Stimulated activated CD4-positive, alpha-beta T cell treated with anti-CD3 and anti-CD28 coated beads, Interleukin-2, amount 100 ng/mL, for 48 hours (primary cell): ENCODE measurements at regions not wholly inside any gene's neighbourhood (a gene's known extent, or its start where the extent isn't known, plus 50 kb on each side); places are given as distances from the start of the nearest gene placed in this dataset.

ENCODE experiments used
- DNase-seq, 2 donors: peaks; one replicate each; pipeline ENCODE4 v3.0.0-alpha.2; 2020

DNA sequence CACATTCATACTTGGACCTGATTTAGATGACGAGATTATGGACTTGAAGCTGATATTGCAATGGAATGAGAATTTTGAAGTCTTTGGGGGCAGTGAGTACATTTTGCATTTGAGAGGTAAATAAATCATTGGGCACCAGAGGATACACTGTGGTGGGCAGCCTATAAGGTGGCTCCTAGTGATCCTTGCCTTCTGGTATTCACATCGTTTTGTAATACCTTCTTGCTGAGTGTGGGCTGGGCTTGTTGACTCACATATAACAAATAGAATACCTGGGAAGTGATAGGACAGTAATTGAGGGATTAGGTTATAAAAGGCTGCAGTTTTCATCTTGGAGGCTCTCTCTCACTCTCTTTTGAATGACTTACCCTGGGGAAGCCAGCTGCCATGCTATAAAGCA is 605.5 kb upstream of the KCNMB2 start:
- DNase-seq: no peak

DNA sequence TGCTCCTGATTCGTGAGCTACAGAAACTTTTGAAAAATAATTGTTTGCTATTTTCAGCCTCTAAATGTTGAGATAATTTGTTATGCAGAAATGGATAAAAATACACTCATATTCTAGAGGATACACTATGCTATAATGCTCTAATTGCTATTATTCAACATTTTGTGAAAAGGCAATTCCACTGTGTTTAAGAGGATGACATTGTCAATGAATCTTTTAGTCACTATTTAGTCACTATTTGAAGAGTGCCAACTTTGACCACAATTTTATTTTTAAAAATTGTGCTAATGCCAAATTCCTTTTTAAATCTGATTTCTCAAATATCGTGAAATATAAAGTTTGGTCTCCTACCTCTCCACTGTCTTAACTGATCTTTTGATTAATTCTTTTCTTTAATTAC is 604.9 kb upstream of the KCNMB2 start:
- no peak for DNase-seq

DNA sequence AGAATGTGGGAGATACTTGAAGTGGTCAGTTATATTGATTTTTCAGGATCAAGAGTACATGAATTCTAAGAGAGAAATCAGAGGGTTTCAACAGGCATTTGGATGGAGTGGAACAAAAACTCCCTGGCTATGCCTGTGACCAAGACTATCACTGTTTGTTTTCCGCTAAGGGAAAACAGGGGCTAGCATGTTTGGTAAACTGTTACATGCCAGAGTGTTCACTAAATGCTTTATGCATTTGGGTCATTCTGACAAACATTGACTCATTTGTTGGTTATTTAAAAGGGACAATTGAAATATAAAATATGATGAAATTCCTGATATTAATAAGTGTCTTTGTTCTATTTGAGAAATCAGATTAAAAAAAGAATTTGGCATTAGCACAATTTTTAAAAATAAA is 603.9 kb upstream of the KCNMB2 start:
- DNase-seq: no peak

DNA sequence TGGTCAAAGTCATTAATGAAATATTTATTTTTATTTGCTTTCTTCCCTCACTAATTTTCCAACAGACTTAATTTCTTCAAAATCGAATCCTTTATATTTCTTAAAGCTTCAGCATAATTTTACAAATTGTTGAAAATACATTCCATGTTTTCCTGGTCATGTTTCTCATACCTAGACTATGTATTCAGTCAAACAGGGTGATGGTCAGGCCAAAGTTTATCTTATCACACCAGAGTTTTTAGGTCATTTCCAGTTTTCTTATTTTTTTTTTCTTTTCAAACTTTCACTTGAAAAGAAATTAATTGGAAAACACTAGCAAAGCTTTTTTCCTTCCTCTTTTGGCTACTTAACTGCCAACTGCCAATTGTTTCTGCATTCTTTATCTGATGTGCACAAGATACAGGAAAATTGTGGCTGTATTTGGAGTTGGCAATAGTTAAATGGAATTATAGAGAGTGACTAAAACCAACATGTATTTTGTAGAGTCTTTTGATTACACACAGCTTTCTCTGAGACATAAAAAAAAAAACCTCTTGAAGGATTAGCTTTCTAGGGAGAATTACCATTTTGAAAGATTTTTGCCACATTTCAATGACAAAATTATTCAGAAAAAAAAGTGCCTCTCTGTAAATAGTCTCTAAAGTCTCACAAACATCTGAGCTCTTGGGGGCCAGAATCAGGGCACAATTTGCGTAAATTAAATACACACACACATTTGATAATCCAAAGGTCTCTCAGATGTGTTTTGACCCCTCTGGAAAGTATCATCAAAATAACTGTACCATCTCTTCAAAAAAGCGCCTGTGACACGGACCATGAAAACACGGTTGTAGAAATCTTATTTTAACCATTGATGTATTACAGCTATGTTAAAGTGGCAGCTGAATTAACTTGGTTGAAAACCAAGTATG is 603.2 kb upstream of the KCNMB2 start:
- DNase-seq: no peak

DNA sequence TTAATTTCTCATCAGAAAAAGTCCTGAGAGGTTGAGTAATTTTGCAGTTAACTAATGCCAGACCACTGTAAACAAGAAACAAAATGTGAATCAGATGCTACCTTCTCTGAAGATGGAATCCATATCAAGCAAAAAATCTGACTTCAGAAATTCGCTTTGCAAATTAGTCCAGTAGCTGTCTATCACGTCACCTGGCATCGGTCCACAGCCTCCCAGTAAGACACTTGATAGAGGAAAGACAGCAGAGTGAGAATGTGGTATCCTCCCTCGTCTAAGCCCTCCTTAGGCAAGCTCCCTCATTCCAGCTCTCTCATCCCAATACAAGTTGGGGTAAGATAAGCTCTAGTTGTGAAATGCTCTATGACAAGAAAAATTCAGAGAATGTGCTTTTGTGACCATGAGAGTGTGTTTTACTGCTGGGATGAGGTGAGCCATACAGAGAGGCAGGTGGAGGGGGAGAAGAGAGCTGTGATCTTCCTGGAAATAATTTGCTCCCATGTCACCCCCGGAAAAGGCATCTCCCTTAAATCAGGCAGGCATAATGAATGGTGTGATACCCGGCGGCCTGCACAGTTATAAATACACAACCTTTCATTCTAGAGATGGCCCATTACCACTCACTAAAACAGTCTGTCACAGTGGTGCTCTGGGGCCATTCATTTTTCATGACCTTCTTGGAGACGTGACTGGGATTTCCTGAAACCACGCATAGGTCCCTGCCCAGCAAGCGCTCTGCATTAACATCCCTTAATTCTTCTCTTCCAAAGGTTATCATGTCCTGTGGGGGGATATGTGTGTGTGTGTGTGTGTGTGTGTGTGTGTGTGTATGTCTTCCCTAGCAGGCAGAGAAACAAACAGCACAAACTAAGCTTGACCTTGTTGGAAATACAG is 602.0 kb upstream of the KCNMB2 start:
- no peak for DNase-seq

DNA sequence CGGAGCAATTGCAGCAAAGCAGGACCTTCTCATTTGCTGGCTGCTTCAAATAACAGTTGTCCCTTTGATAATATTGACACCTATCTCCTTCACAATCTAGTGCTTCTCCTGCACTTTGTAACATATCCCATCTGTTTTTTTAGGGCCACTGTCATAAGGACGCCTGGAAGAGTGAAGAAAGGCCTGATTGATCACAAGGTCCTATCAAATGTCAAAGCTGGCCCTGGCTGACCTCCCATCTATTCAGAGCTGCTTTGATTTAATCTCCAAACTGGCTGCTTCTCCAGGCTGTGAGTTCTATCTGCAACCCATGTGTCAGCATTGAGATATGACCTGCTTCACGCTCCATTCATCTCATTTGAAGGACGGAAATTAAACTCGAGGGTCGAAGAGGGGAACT is 601.2 kb upstream of the KCNMB2 start:
- DNase-seq: no peak

DNA sequence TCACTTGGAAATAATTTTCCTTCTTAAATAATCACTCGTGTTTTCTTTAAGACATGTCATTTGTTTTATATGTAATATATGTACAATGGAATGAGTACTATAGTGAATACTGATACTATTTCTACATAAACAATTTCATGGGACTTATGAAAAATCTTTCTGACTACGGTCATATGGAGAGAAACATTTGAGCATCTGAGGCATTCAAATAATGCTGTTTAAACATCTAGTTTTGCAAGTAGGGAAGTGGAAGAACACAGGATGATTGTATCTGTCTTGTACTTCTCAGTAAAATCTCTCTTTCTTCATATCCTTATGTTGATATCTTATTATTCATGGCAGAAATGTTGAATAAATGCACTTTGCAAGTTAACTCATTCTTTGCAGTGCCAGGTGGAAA is 599.5 kb upstream of the KCNMB2 start:
- DNase-seq: no peak

DNA sequence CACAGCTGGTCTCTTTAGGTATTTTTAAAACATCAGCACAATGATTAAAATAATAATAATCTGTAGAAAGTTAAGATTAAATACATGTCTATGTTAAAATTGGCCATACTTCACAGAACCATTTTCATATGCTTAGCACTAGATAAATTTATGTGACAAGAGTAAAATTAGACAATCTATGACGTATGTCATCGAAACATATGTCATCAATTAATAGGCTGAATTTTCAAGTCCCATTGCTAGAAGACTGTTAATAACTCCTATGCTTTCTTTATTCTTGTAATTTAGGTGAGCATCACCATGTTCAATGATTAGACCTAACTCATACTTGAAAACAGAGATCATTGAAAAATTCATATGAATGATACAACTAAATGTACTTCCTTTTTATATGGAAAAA is 593.3 kb upstream of the KCNMB2 start:
- DNase-seq: no peak

DNA sequence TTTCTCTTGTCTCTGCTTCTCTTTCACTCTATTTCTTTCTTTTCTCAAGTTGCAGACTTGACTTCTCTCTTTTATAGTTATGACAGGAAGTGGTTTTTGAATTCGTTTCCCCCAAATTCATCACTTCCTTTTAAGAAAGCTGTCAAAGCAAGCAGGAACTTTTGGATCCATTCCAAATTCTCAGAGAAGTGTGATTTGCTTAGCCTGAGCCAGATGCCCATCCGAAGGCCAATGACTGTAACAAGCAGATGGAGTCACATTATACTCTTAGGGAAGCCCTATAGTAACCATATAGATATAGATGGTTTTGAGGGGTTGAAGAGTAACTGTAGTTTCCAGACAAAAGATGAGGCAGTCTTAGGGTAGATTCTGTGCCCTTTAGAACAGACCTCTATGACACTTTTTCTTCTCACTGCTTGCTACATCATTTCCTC is 592.0 kb upstream of the KCNMB2 start:
- no peak for DNase-seq

DNA sequence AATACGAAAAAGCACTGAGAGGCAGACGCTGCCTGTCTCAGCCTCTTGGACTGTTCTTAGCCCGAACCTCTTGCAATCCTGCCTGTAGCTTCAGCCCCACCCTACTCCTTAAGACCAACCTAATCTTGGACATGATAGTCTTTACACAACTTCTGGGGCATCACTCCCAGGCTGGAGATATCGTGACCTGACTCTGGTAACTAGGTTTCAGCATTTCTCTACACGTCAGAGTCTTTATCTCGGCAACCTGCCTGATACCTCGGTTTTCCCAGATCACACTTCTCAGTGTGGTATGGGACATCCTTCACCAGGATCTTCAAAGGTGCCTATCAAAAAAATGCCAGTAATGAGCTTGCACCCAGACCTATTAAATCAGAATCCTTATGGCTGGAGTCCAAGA is 590.2 kb upstream of the KCNMB2 start:
- no peak for DNase-seq

DNA sequence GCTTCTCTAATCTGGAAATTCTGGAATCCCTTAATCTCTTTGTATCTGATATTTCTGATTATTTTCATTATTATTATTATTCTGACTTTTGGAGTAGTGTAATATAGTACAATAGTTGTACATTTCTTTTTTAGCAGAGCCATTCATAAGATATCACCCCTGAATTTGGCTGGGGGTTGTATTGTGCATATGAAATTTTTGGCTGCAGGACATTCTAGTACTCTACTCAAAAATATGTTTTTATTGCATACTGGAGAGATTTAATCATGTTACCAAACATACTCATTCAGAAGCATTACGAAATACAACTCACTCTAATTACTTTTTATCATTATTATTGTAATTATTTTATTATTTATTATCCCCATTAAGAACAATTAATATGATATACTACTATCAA is 589.7 kb upstream of the KCNMB2 start:
- no peak for DNase-seq

DNA sequence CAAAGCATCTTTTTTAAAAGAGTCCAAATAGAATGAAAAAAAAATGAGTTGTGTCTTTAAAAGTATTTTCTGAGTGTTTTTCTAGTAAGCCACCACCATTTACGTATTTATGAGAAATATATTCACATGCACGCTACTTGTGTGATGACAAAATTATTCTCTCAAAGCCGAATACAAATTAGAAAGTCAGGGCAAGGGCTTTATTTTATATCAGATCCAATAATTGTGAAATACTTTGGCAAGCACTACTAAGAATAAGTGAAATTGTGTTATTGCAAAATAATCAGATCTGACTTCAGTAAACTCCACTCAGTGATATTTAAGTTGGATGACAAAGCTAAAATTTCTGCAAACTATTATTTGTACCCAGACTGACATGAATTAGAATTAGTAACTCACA is 589.3 kb upstream of the KCNMB2 start:
- no peak for DNase-seq

DNA sequence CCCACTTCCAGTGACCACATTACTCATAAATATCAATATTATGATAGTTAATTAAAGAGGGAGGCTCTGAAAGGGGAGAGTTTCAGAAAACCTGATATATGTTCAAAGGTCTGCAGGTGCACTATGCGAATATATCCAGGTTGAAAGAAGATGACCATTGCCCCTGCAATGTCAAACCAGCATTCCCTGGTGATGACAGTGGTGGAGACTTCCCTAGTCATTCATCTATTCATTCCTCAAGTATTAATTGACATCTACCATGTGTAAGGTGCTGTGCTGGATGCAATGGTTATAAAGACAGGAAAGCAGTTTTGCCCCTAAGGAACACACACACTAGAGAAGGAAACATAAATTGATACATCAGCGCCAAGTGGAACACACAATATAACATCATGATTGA is 588.3 kb upstream of the KCNMB2 start:
- no peak for DNase-seq

DNA sequence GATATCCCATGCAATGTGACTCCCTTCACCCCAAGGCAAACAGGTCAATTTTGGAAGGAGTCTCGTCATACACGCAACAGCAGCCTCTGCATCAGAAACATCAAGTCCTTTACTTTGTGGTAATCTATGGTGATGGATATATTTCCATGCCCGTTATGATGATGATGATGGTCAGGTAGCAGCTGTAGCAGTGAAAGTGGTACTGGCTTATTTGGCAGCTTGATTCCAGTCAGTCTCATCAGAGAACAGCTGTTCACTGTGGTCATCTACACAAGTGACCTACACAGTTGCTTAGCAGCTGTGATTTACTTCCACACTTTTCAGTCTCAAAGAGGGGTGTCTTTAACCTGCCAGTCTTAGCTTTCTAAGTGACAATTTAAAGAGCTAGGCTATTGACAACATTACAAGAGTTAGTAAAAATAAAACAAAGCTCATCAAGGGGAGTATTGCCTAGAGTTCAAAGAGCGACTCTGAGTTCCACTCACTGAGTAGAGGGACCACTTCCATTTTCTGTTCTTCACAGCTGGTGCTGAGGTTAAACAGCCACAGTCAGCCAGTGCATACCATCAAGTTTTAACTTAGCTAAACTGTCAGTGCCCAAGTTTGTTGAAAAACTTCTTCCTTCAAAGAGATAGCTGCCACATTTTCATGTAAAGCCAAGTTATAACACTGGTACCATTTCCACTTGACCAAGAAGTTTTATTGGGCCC is 587.4 kb upstream of the KCNMB2 start:
- DNase-seq: no peak

DNA sequence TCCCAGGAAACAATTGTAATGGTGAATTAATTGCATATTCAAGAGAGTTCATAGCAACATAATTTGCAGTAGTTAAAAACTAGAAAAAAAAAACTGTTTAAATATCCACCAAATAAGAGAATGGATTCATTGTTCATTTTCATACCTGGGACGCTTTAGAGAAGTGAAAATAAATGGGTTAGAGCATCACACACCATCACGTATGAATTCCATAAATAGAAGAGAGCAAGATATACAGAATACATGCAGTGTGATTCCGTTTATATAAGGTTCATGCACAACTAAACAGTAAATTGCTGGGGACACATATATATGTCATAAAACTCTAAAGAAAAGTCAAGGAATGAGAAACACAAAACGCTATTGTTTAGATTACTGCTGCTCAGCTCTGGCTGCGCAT is 577.0 kb upstream of the KCNMB2 start:
- DNase-seq: no peak

DNA sequence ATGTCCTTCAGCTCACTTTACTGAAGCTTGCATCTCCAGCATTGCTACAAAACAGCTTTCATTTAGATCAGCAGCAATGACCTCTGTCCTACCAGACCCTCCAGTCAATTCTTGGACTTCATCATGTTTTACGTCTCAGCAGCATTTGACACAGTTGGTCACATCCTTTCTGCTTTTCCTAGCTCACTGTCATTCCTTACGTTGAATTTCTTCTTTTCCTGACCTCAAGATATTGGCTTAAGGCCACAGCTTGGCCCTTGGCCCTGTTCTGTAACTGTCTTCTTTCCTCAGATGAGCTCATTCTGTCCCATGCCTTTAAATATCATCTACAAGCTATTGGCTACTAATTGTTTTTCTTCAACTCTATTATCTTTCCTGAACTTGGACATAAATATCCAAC is 576.2 kb upstream of the KCNMB2 start:
- no peak for DNase-seq

DNA sequence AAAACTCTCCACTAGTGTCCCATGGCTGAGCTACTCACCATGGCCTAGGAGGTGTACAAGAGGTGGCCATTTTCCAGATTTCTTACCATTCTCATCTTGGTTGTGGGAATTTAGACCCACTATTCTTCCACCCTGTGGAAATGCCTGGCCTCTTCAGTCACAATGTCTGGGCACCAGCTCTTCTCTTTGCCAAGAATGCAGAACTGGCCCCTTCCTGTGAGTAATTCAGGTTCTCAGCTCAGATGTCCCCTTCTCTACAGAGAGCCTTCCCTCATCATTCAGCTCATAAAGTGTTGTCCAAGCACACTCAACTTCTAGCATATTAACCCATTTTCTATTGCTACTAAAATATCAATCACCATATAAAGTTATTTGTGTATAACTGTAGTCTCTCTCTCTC is 575.5 kb upstream of the KCNMB2 start:
- DNase-seq: no peak

DNA sequence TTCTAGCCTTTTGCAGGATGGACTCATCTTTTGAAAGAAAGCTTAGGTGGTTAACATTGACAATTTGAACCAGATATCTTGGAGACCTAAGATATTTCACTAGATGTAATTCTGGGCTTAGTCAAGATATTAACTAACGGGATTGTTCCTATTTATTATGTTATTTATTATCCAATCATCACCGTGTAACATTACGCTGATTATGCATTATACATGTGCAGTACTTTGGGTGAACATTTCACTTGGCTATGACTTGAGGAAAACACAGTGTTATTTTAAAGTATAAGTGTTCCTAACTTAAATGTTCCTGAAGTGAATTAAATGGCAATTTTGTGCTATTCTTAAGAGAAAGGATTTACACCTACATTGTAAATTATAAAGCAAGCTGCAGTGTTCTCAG is 574.5 kb upstream of the KCNMB2 start:
- DNase-seq: no peak

DNA sequence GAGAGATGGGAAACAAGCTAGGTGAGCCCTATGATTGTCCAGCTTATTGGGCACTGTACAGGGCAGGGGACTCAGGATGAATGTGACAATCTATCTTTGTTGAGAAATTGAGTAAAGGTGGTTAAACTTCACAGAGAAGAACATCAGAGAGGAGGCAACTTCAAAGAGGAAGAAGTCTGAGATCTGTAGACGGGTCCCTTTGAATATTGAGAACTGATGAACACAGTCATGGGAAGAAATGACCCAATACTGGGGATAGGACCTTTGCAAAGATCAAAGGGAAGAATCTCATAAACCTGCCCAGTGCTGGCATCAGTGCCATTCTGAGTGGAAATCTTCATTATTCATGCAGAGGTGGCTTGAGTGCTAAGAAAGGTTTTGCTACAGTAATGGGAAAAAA is 569.7 kb upstream of the KCNMB2 start:
- DNase-seq: no peak

DNA sequence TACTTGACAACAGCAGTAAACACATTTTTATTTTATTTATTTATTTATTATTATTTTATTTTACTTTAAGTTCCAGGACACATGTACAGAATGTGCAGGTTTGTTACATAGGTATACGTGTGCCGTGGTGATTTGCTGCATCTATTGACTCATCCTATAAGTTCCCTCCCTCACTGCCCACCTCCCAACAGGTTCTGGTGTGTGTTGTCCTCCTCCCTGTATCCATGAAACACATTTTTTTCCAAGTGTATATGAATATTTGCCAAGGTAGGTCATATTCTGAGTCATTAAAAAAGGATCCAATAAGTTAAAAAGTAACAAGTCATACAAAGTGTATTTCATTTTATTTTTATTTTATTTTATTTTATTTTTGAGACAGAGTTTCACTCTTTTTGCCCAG is 567.3 kb upstream of the KCNMB2 start:
- DNase-seq: no peak

DNA sequence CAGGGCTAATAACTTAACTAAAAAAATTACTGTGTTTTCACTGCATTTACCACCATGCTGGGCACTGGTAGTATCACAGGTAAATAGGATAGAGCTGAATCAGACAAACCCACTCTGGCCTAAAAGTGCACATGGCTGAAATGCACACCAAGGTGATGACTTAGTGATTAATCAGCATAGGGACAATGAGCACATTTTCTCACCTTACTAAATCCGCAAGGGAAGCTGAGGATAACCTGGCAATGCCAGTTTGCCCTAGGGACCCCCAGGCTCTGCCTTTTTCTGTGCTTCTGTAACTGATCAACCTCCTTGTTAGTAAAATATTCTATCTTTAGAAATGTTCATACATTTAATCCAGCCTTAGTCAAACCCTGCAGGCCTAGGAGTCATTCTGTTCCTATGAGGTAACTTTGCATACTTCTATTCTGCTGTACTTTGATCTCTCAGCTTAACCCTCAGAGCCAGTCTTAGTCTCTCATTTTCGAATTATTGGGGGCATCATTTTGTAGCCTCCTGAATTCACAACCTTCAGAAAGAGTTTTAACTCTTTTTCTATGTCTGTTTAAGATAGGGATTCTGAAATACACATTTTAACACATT is 562.9 kb upstream of the KCNMB2 start:
- no peak for DNase-seq

DNA sequence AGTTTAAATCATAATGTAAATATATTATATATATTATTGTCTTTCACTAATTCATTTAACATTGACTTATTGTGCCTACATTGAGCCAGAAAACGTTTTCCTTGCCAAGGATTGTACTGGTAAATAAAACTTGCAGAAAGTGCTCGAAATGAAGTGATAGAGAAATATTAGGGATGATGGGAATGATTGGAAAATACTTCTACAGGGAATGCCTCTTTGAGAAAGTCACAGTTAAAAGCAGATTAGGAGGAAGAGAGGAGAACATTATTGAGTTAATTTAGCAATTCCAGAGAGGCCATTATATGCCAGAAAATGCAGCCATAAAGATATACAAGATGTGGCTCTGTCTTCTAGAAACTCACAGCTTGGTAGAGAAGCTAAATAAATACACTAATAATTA is 560.0 kb upstream of the KCNMB2 start:
- no peak for DNase-seq

DNA sequence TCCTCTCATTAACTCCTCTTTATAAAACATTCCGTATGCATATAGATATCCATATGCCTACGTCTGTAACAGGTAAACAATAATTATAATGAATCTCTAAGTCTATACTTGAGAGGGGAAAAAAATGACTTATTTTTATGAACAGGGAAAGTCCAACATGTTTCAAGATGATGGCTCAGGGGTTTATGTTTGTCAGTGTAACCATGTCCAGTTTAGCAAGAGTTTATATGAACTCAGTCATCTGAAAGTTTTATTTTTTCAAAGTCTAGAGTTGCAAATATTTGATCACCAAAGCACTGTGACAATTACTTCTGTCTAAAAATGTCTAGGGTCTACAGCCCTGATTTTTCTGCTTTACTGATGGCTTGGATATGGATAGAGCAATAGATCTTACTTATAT is 559.4 kb upstream of the KCNMB2 start:
- no peak for DNase-seq
